SK-N-SH (cell line): ENCODE measurements at regions not wholly inside any gene's neighbourhood (a gene's known extent, or its start where the extent isn't known, plus 50 kb on each side); places are given as distances from the start of the nearest gene placed in this dataset.
"Not testable (repeated sequence)": the region's sequence is repeated elsewhere in the genome, so short reads cannot be mapped to it uniquely, and the experiment has no call there.

Experiments
- CTCF ChIA-PET: fragments of 300-600, 350-600 bp; formaldehyde crosslinking; extraction: SDS; loops from one replicate; lab custom pipeline; 2021; lab: Yijun Ruan, JAX
- POLR2A ChIA-PET: fragments of 350-600 bp; sonication (Branson Sonifier 250); formaldehyde crosslinking; extraction: SDS; loops from one replicate; lab custom pipeline; 2020; ENCODE audit warnings: antibody characterized with exemption, inconsistent platforms; lab: Yijun Ruan, JAX
- DNase-seq: peaks from one replicate; pipeline ENCODE4 v3.0.0; 2012
- H2AFZ ChIP-seq: fragments of 200-600 bp; sonication (generic); 2 replicates; pipeline ENCODE4 v1.8.1; 2016; ENCODE audit warnings: antibody characterized with exemption, mild to moderate bottlenecking, low read depth
- H3F3A ChIP-seq: fragments of 200-600 bp; sonication (generic); replicated peaks from 2 replicates; pipeline ENCODE3; 2016; ENCODE audit warnings: antibody characterized with exemption, mild to moderate bottlenecking; ENCODE audit not compliant: insufficient read depth
- H3K27ac ChIP-seq, 2 experiments: fragments of 200-500 bp in 1 of 2; fragments of 200-600 bp in 1 of 2; sonication (Bioruptor generic) in 1 of 2; sonication (generic), shearing (Covaris generic) in 1 of 2; 2 replicates each; pipeline versions ENCODE4 v1.5.1 to v1.6.1; 2014 to 2016; ENCODE audit warnings: low read depth in 2 of 2, inconsistent platforms in 1 of 2, low read length in 1 of 2, mild to moderate bottlenecking in 1 of 2, mixed read lengths in 1 of 2
- H3K27me3 ChIP-seq: fragments of 200-600 bp; sonication (generic), shearing (Covaris generic); 2 replicates; pipeline ENCODE4 v1.6.1; 2016; ENCODE audit warnings: mixed run types; ENCODE audit not compliant: insufficient read depth
- H3K36me3 ChIP-seq, 2 experiments: fragments of 200-500 bp in 1 of 2; fragments of 200-600 bp in 1 of 2; sonication (Bioruptor generic) in 1 of 2; sonication (generic) in 1 of 2; replicated peaks in 1 of 2; 2 replicates each; pipeline versions ENCODE3 to v1.5.1; 2014 to 2016; ENCODE audit warnings: low read length in 1 of 2, mild to moderate bottlenecking in 1 of 2; ENCODE audit not compliant: insufficient read depth in 2 of 2, control insufficient read depth in 1 of 2
- H3K4me1 ChIP-seq, 2 experiments: fragments of 200-500 bp in 1 of 2; fragments of 200-600 bp in 1 of 2; sonication (Bioruptor generic) in 1 of 2; sonication (generic), shearing (Covaris generic) in 1 of 2; 2 replicates each; pipeline versions ENCODE4 v1.5.1 to v1.6.1; 2014 to 2016; ENCODE audit warnings: low read depth in 1 of 2, low read length in 1 of 2, mixed run types in 1 of 2; ENCODE audit not compliant: insufficient read depth in 2 of 2, control insufficient read depth in 1 of 2
- H3K4me2 ChIP-seq: fragments of 200-600 bp; sonication (generic), shearing (Covaris generic); 2 replicates; pipeline ENCODE4 v1.6.1; 2017; ENCODE audit warnings: mixed run types
- H3K4me3 ChIP-seq, 2 experiments: fragments of 200-500 bp in 1 of 2; fragments of 200-600 bp in 1 of 2; sonication (Bioruptor generic) in 1 of 2; sonication (generic), shearing (Covaris generic) in 1 of 2; 2 replicates each; pipeline versions ENCODE4 v1.5.1 to v1.8.1; 2014 to 2016; ENCODE audit warnings: low read depth in 2 of 2, inconsistent platforms in 1 of 2, low read length in 1 of 2, mild to moderate bottlenecking in 1 of 2, mixed read lengths in 1 of 2, moderate library complexity in 1 of 2
- H3K79me2 ChIP-seq: fragments of 200-600 bp; sonication (generic); 2 replicates; pipeline ENCODE4 v1.8.1; 2017; ENCODE audit warnings: mild to moderate bottlenecking; ENCODE audit not compliant: insufficient read depth
- H3K9ac ChIP-seq: fragments of 200-600 bp; sonication (generic); 2 replicates; pipeline ENCODE4 v1.6.1; 2017; ENCODE audit warnings: mixed run types
- H3K9me2 ChIP-seq: fragments of 200-600 bp; sonication (generic); 2 replicates; pipeline ENCODE4 v1.6.1; 2017; ENCODE audit warnings: mixed run types
- H3K9me3 ChIP-seq: fragments of 200-600 bp; sonication (generic); 2 replicates; pipeline ENCODE4 v1.6.1; 2017; ENCODE audit warnings: mixed run types, mild to moderate bottlenecking, moderate library complexity
- H4K20me1 ChIP-seq: fragments of 200-600 bp; sonication (generic); 2 replicates; pipeline ENCODE4 v1.6.1; 2017; ENCODE audit warnings: mild to moderate bottlenecking, mixed run types; ENCODE audit not compliant: insufficient read depth
- CHD2 ChIP-seq: fragments of 150-350 bp; IDR thresholded peaks from 2 replicates; pipeline ENCODE4 v1.6.1; 2018; ENCODE audit warnings: low read length; ENCODE audit not compliant: partially characterized antibody
- EP300 ChIP-seq, 2 experiments: IDR thresholded peaks; 2 replicates each; pipeline versions ENCODE4 v1.4.0 to v1.6.1; 2012; ENCODE audit warnings: borderline replicate concordance in 1 of 2, low read depth in 1 of 2, low read length in 1 of 2
- EZH2phosphoT487 ChIP-seq: fragments of 200-600 bp; sonication (generic); IDR thresholded peaks from 2 replicates; pipeline ENCODE4 v1.6.1; 2017; ENCODE audit warnings: low read depth, mixed run types, mild to moderate bottlenecking, antibody characterized with exemption, moderate library complexity, borderline replicate concordance
- FOSL2 ChIP-seq: IDR thresholded peaks from 2 replicates; pipeline ENCODE4 v1.4.0; 2012; ENCODE audit warnings: low read depth, mild to moderate bottlenecking, moderate library complexity, borderline replicate concordance
- GATA2 ChIP-seq: sonication (generic); formaldehyde crosslinking; IDR thresholded peaks from 2 replicates; pipeline ENCODE4 v1.5.0; 2020; ENCODE audit warnings: mild to moderate bottlenecking, missing genetic modification reagents
- JUND ChIP-seq: IDR thresholded peaks from 2 replicates; pipeline ENCODE4 v1.4.0; 2012
- NFIC ChIP-seq: IDR thresholded peaks from 2 replicates; pipeline ENCODE4 v1.4.0; 2012; ENCODE audit warnings: borderline replicate concordance
- RAD21 ChIP-seq: IDR thresholded peaks from 2 replicates; pipeline ENCODE4 v1.6.1; 2012; ENCODE audit warnings: mild to moderate bottlenecking, low read length
- SMC3 ChIP-seq: IDR thresholded peaks from 2 replicates; pipeline ENCODE4 v1.6.1; 2012; ENCODE audit warnings: low read depth, low read length, improper control_type of control experiment
- TAF1 ChIP-seq: IDR thresholded peaks from 2 replicates; pipeline ENCODE4 v1.6.1; 2012; ENCODE audit warnings: low read depth, mild to moderate bottlenecking, low read length, moderate library complexity, borderline replicate concordance
- TCF12 ChIP-seq: IDR thresholded peaks from 2 replicates; pipeline ENCODE4 v1.4.0; 2012
- YY1 ChIP-seq: IDR thresholded peaks from 2 replicates; pipeline ENCODE4 v1.4.0; 2012; ENCODE audit warnings: low read depth, mild to moderate bottlenecking
- WGBS: methylation state at CpG from one replicate; pipeline ENCODE4 v1.1.6; 2017; ENCODE audit warnings: low lambda C conversion rate; 5-methylcytosine and 5-hydroxymethylcytosine counted together
- TF ChIP-seq, protein P1 (sequence below): IDR thresholded peaks from 2 replicates; pipeline ENCODE4 v1.4.0; 2012; ENCODE audit warnings: low read depth, borderline replicate concordance
- TF ChIP-seq, protein P2 (sequence below): IDR thresholded peaks from 2 replicates; pipeline ENCODE4 v1.4.0; 2012; ENCODE audit warnings: low read depth
- TF ChIP-seq, protein P3 (sequence below): fragments of 150-350 bp; IDR thresholded peaks from 2 replicates; pipeline ENCODE4 v1.6.1; 2017; ENCODE audit warnings: antibody characterized with exemption, low read length, low read depth, borderline replicate concordance

DNA sequence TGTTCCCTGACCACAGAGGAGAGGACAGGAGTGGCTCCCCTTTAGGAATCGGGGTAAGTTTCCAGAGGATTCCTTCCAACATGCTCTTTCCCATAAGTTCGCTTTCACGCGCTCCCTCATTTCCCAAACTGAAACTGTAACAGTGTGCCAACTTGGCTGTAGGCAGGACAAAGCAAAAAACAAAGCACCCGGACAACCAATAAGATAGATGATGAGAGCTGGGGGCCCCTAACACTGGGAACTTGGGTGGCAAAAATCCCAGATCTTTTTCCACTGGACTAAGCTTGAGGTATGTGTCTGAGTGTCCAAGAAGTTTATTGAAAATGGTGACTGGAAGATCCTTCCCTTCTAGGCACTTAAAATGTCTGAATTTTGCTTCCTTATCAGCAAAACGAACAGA lies 258.7 kb upstream of the IL12B start:
- TF ChIP-seq FOSL2 (no peak), CHD2 (no peak), RAD21 (no peak), TAF1 (no peak), GATA2 (CRISPR knock-in tag) (no peak), EP300 (IDR thresholded peaks at IDR 0.05; ENCODE audit: borderline replicate concordance in 1 of 2, low read depth in 1 of 2, low read length in 1 of 2) (no peak), NFIC (no peak), TCF12 (no peak), SMC3 (no peak), YY1 (no peak)
- TF ChIP-seq, protein P1, sequence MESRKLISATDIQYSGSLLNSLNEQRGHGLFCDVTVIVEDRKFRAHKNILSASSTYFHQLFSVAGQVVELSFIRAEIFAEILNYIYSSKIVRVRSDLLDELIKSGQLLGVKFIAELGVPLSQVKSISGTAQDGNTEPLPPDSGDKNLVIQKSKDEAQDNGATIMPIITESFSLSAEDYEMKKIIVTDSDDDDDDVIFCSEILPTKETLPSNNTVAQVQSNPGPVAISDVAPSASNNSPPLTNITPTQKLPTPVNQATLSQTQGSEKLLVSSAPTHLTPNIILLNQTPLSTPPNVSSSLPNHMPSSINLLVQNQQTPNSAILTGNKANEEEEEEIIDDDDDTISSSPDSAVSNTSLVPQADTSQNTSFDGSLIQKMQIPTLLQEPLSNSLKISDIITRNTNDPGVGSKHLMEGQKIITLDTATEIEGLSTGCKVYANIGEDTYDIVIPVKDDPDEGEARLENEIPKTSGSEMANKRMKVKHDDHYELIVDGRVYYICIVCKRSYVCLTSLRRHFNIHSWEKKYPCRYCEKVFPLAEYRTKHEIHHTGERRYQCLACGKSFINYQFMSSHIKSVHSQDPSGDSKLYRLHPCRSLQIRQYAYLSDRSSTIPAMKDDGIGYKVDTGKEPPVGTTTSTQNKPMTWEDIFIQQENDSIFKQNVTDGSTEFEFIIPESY: no peak
- TF ChIP-seq, protein P2, sequence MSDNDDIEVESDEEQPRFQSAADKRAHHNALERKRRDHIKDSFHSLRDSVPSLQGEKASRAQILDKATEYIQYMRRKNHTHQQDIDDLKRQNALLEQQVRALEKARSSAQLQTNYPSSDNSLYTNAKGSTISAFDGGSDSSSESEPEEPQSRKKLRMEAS: no peak
- TF ChIP-seq, protein P3, sequence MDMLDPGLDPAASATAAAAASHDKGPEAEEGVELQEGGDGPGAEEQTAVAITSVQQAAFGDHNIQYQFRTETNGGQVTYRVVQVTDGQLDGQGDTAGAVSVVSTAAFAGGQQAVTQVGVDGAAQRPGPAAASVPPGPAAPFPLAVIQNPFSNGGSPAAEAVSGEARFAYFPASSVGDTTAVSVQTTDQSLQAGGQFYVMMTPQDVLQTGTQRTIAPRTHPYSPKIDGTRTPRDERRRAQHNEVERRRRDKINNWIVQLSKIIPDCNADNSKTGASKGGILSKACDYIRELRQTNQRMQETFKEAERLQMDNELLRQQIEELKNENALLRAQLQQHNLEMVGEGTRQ: no peak
- TF ChIP-seq, all 33 proteins: peak for 0
- DNase-seq: no peak

DNA sequence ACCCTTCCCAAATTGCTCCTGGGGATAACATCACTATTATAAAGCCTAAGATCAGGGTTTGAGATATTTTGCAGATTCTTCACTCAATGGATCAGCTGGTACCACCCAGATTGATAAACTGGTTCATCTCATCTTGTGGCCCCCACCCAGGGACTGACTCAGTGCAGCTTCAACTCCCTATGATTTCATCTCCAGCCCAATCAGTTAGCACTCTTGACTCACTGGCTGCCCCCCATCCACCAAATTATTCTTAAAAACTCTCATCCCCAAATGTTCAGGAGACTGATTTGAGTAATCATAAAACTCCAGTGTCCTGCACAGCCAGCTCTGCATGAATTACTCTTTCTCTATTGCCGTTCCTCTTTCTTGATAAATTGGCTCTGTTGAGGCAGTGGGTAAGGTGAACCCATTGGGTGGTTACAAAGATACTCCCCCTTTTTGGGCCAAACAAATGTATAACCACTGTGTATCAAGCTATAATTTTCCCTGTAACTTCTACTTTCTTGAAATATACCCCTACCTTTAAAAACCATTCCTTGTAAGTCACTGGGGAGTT lies 263.3 kb upstream of the IL12B start:
- CTCF ChIA-PET: no interaction called here

More for the DNA sequence above, 258.7 kb upstream of the IL12B start:
- CTCF ChIA-PET: no interaction called here
- Histone ChIP-seq H3K4me1 (no peaks in the 10 kb centered on the region), H3F3A (no peaks in the 10 kb centered on the region), H4K20me1 (no peaks in the 10 kb centered on the region), H3K27me3 (no peaks in the 10 kb centered on the region), H3K27ac (no peak overlapping the region), H3K9me2 (no peaks in the 10 kb centered on the region), H3K9me3 (no peaks in the 10 kb centered on the region), H2AFZ (no peak overlapping the region), H3K9ac (no peak overlapping the region), H3K36me3 (no peaks in the 10 kb centered on the region), H3K4me2 (no peak overlapping the region), H3K79me2 (no peaks in the 10 kb centered on the region), H3K4me3 (no peak overlapping the region)
- WGBS: 60% methylated on average over 6 of the region's 6 CpGs
- POLR2A ChIA-PET: no interaction called here

DNA sequence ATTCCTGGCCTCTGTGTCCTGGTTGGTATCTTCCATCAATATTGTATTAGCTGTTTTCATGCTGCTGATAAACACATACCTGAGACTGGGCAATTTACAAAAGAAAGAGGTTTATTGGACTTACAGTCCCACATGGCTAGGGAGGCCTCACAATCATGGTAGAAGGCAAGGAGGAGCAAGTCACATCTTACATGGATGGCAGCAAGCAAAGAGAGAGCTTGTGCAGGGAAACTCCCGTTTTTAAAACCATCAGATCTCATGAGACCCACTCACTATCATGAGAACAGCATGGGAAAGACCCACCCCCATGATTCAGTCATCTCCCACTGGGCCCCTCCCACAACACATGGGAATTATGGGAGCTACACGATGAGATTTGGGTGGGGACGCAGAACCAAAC lies 265.3 kb upstream of the IL12B start:
- H3K36me3 ChIP-seq, H3K9ac ChIP-seq, H3F3A ChIP-seq, H3K9me2 ChIP-seq, H3K79me2 ChIP-seq, H3K27me3 ChIP-seq, H3K4me3 ChIP-seq, H2AFZ ChIP-seq, H3K4me2 ChIP-seq, CTCF ChIA-PET, DNase-seq, H3K4me1 ChIP-seq, POLR2A ChIA-PET, H3K27ac ChIP-seq, H4K20me1 ChIP-seq, H3K9me3 ChIP-seq: not testable (repeated sequence)
- WGBS: 25% methylated on average over 3 of the region's 3 CpGs

More for the DNA sequence above, 263.3 kb upstream of the IL12B start:
- no peaks in the 10 kb centered on the region for H3K27me3 ChIP-seq
- no peaks in the 10 kb centered on the region for H3K36me3 ChIP-seq
- no peak overlapping the region for H3K27ac ChIP-seq
- H3K4me2 ChIP-seq: no peak overlapping the region
- 27% methylated on average over 1 of the region's 1 CpG for WGBS
- no peak overlapping the region for H3K4me3 ChIP-seq
- POLR2A ChIA-PET: no interaction called here
- no peaks in the 10 kb centered on the region for H3K4me1 ChIP-seq
- no peak overlapping the region for H2AFZ ChIP-seq
- no peaks in the 10 kb centered on the region for H4K20me1 ChIP-seq
- no peak overlapping the region for H3K9ac ChIP-seq
- no peak for DNase-seq
- no peaks in the 10 kb centered on the region for H3K79me2 ChIP-seq
- H3F3A ChIP-seq: no peaks in the 10 kb centered on the region
- no peaks in the 10 kb centered on the region for H3K9me2 ChIP-seq
- H3K9me3 ChIP-seq: no peaks in the 10 kb centered on the region
- TF ChIP-seq EZH2phosphoT487 (no peak), CHD2 (no peak), JUND (no peak)
- TF ChIP-seq, all 33 proteins: peak for 0
